IgD-negative memory B cell (primary cell): ENCODE measurements at regions not wholly inside any gene's neighbourhood (a gene's known extent, or its start where the extent isn't known, plus 50 kb on each side); places are given as distances from the start of the nearest gene placed in this dataset.
"Not testable (repeated sequence)": the region's sequence is repeated elsewhere in the genome, so short reads cannot be mapped to it uniquely, and the experiment has no call there.

Experiments
- H3K27ac Mint-ChIP-seq, 3 donors: one replicate each; pipeline ENCODE4 v1.8.0; 2020 to 2022; ENCODE audit warnings: mild to moderate bottlenecking in 3 of 3, mixed read lengths in 3 of 3, moderate library complexity in 1 of 3
- H3K27me3 Mint-ChIP-seq: one replicate; pipeline ENCODE4 v1.8.0; 2021; ENCODE audit warnings: mixed read lengths
- H3K36me3 Mint-ChIP-seq: one replicate; pipeline ENCODE4 v1.8.0; 2020; ENCODE audit warnings: mild to moderate bottlenecking, mixed read lengths
- H3K4me1 Mint-ChIP-seq, 3 donors: one replicate each; pipeline ENCODE4 v1.8.0; 2020 to 2022; ENCODE audit warnings: mixed read lengths in 3 of 3, mild to moderate bottlenecking in 1 of 3
- H3K4me3 Mint-ChIP-seq, 4 donors: one replicate each; pipeline ENCODE4 v1.8.0; 2020 to 2022; ENCODE audit warnings: mild to moderate bottlenecking in 4 of 4, mixed read lengths in 4 of 4, moderate library complexity in 3 of 4
- H3K9me3 Mint-ChIP-seq, 3 donors: one replicate each; pipeline ENCODE4 v1.8.0; 2020 to 2021; ENCODE audit warnings: mixed read lengths in 3 of 3, mild to moderate bottlenecking in 1 of 3

DNA sequence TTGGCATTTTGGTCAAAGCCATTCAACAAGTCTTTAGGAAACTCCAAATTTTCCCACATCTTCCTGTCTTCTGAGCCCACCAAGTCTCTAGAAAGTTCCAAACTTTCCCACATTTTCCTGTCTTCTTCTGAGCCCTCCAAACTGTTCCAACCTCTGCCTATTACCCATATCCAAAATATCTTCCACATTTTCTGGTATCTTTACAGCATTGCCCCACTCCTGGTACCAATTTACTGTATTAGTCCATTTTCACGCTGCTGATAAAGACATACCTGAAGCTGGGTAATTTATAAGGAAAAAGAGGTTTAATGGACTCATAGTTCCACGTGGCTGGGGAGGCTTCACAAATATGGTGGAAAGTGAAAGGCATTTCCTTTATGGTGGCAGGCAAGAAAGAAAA is 56.1 kb upstream of the GABRA3 start:
- not testable (repeated sequence) for H3K4me3 Mint-ChIP-seq, H3K36me3 Mint-ChIP-seq, H3K9me3 Mint-ChIP-seq, H3K4me1 Mint-ChIP-seq, H3K27ac Mint-ChIP-seq, H3K27me3 Mint-ChIP-seq

DNA sequence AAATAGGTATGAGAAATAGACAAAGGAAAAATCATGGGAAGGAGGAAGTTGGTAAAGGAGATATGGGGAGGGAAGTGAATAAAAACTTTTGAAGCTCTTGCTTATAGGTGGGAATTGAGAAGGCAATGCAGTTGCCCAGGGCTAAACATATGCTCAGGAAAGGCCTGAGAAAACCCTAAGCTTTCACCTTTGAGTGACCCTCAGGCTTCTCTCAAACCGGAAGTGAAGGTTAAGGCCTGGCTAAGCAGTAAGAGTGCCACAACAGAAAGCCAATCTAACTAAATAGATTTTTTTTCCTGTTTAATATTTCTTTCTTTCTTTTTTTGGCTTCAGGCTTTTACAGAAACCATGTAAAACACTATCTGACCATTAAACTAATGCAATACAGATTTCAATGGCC is 69.5 kb upstream of the GABRA3 start:
- Mint-ChIP-seq H3K4me3 (no peak overlapping the region), H3K36me3 (no peaks in the 10 kb centered on the region), H3K9me3 (peaks cover 2 to 4% (median 3%) of the 10 kb centered on the region in 3 donors), H3K27me3 (no peaks in the 10 kb centered on the region), H3K27ac (peak overlapping the region in 1 of 3 donors; percentile 40), H3K4me1 (peaks cover 0 to 5% (median 0%) of the 10 kb centered on the region in 3 donors)

DNA sequence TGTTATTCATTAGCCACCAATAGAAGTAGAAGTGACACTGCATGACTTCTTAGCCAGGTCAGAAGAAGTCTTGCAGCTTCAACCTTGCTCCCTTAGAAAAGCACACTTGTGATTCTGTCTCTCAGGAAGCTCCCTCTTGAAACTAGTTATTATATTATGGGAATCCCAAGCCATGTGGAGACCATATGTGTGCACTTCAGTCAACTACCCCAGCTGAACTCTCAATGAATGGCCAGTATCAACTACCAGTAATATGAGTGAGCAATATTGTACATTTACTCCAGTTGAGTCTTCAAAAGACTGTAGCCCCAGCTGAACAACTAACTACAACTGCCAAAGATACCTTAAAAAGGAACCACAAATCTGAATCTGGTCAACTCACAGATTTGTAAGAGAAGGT is 77.1 kb upstream of the GABRA3 start:
- H3K36me3 Mint-ChIP-seq: no peaks in the 10 kb centered on the region
- no peak overlapping the region for H3K4me3 Mint-ChIP-seq
- H3K4me1 Mint-ChIP-seq: no peaks in the 10 kb centered on the region
- peaks cover 6 to 12% (median 6%) of the 10 kb centered on the region in 3 donors for H3K9me3 Mint-ChIP-seq
- H3K27me3 Mint-ChIP-seq: no peaks in the 10 kb centered on the region
- no peak overlapping the region for H3K27ac Mint-ChIP-seq

DNA sequence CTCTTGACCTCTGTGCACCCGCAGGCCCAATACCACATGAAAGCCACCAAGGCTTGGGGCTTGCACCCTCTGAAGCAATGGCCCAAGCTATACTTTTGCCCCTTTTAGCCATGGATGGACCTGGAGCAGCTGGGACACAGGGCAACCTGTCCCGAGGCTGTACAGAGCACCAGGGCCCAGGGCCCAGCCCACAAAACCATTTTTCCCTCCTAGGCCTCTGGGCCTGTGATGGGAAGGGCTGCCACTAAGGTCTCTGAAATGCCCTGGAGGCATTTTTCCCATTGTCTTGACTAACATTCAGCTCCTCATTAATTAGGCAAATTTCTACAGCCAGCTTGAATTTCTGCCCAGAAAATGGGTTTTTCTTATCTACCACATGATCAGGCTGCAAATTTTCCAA is 79.9 kb upstream of the GABRA3 start:
- Mint-ChIP-seq H3K27me3 (no peaks in the 10 kb centered on the region), H3K4me1 (no peaks in the 10 kb centered on the region), H3K27ac (no peak overlapping the region), H3K9me3 (peaks cover 2 to 8% (median 4%) of the 10 kb centered on the region in 3 donors), H3K4me3 (no peak overlapping the region), H3K36me3 (no peaks in the 10 kb centered on the region)

DNA sequence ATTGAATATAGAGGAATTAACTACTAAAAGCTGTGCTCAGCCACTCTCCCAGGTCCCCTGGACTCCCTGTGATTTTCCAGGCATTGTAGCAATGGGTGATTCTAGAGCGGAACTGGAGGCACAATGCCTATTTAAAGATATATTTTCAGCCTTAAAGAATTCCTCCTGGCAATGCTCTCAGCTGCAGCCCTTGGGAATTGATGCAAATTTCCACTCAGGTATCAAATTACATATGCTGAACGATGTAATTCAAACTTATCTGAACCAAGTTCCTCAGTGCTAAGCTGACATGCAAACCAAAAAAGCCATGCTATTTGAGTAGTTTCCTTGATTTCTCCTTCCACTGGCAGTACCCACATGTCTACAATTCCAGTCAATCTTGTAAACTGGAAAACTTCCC is 86.3 kb upstream of the GABRA3 start:
- no peaks in the 10 kb centered on the region for H3K9me3 Mint-ChIP-seq
- H3K4me3 Mint-ChIP-seq: no peak overlapping the region
- no peaks in the 10 kb centered on the region for H3K4me1 Mint-ChIP-seq
- H3K27ac Mint-ChIP-seq: no peak overlapping the region
- no peaks in the 10 kb centered on the region for H3K27me3 Mint-ChIP-seq
- H3K36me3 Mint-ChIP-seq: no peaks in the 10 kb centered on the region

DNA sequence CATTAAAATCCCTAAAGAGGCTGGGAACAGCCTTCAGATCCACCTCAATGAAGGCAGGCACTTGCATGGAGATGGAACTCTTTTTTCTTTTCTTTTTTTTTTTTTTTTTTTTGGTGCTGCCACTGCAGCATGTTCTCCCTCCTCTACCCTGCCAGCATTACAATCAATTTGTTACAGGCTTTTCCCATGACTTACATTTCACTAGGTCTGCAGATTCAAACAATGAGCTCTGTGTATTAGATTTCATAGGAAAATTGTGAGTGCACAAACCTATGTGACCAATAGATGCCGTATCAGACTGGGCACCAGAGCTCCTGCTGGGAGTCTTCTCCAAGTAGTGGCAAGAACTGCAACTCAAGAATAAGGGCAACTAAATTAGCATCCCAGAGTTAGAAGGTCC is 63.8 kb upstream of the GABRQ start:
- peaks cover 0 to 2% (median 2%) of the 10 kb centered on the region in 3 donors for H3K9me3 Mint-ChIP-seq
- no peaks in the 10 kb centered on the region for H3K27me3 Mint-ChIP-seq
- H3K27ac Mint-ChIP-seq: no peak overlapping the region
- H3K36me3 Mint-ChIP-seq: no peaks in the 10 kb centered on the region
- H3K4me3 Mint-ChIP-seq: no peak overlapping the region
- no peaks in the 10 kb centered on the region for H3K4me1 Mint-ChIP-seq

DNA sequence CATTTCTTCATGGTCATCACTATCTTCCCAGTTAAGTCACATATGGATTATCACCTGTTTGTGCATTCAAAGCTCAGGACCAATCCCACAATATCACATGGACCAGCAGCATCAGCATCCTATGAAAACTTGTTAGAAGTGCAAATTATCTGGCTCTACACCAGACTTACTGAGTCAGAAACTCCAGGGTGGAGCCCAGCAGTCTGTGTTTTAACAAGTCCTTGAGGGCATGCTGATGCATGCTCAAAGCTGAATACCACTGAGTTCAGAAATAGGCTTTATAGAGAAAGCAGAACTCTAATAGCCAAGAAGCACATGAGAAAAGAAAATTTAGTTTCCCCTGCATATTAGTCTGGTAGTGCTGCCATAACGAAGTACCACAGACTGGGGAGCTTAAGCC is 62.4 kb upstream of the GABRQ start:
- Mint-ChIP-seq H3K4me3 (no peak overlapping the region), H3K36me3 (no peaks in the 10 kb centered on the region), H3K4me1 (no peaks in the 10 kb centered on the region)

DNA sequence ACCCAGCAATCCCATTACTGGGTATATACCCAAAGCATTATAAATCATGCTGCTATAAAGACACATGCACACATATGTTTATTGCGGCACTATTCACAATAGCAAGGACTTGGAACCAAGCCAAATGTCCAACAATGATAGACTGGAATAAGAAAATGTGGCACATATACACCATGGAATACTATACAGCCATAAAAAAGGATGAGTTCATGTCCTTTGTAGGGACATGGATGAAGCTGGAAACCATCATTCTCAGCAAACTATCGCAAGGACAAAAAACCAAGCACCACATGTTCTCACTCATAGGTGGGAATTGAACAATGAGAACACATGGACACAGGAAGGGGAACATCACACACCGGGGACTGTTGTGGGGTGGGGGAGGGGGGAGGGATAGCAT is 50.2 kb upstream of the GABRQ start:
- H3K36me3 Mint-ChIP-seq, H3K27me3 Mint-ChIP-seq, H3K27ac Mint-ChIP-seq, H3K4me3 Mint-ChIP-seq, H3K4me1 Mint-ChIP-seq, H3K9me3 Mint-ChIP-seq: not testable (repeated sequence)

More for the DNA sequence above, 62.4 kb upstream of the GABRQ start:
- no peaks in the 10 kb centered on the region for H3K27me3 Mint-ChIP-seq
- no peak overlapping the region for H3K27ac Mint-ChIP-seq
- peaks cover 0 to 2% (median 2%) of the 10 kb centered on the region in 3 donors for H3K9me3 Mint-ChIP-seq
